GM12878 (cell line): ENCODE measurements at regions not wholly inside any gene's neighbourhood (a gene's known extent, or its start where the extent isn't known, plus 50 kb on each side); places are given as distances from the start of the nearest gene placed in this dataset.

ENCODE experiments used
- ATF7 ChIP-seq: fragments of 450-650 bp; IDR thresholded peaks from 2 replicates; pipeline ENCODE4 v1.6.1; 2016; ENCODE audit warnings: low read depth, mild to moderate bottlenecking
- BMI1 ChIP-seq: fragments of 450-650 bp; IDR thresholded peaks from 2 replicates; pipeline ENCODE4 v1.6.1; 2016; ENCODE audit warnings: mild to moderate bottlenecking, moderate library complexity, borderline replicate concordance
- CBFB ChIP-seq: IDR thresholded peaks from 2 replicates; pipeline ENCODE4 v1.6.1; 2016; ENCODE audit warnings: antibody characterized with exemption, low read depth
- CBX5 ChIP-seq: sonication (generic); IDR thresholded peaks from 2 replicates; pipeline ENCODE4 v1.6.1; 2016; ENCODE audit warnings: low read depth, moderate library complexity, mild to moderate bottlenecking, inconsistent platforms
- CEBPB ChIP-seq, 2 experiments: fragments of 150-350 bp in 1 of 2; IDR thresholded peaks; 2 replicates each; pipeline ENCODE4 v1.6.1; 2012 to 2014; ENCODE audit warnings: low read depth in 2 of 2, low read length in 2 of 2, borderline replicate concordance in 1 of 2, inconsistent platforms in 1 of 2
- EGR1 ChIP-seq, 2 experiments: IDR thresholded peaks; 1 replicate in 1 of 2; 2 replicates in 1 of 2; pipeline ENCODE4 v1.6.1; 2011 to 2012; ENCODE audit warnings: low read depth in 2 of 2, low read length in 2 of 2, borderline replicate concordance in 1 of 2, mild to moderate bottlenecking in 1 of 2, moderate library complexity in 1 of 2
- ETV6 ChIP-seq, 2 experiments: fragments of 450-650 bp in 1 of 2; IDR thresholded peaks in 1 of 2; conservative IDR thresholded peaks in 1 of 2; 2 replicates each; pipeline ENCODE4 v1.6.1; 2014; ENCODE audit warnings: antibody characterized with exemption in 1 of 2, borderline replicate concordance in 1 of 2, low read depth in 1 of 2, mild to moderate bottlenecking in 1 of 2, moderate library complexity in 1 of 2
- JUNB ChIP-seq: IDR thresholded peaks from 2 replicates; pipeline ENCODE4 v1.6.1; 2016; ENCODE audit warnings: antibody characterized with exemption, mild to moderate bottlenecking
- KLF5 ChIP-seq: fragments of 450-650 bp; IDR thresholded peaks from 2 replicates; pipeline ENCODE4 v1.6.1; 2014; ENCODE audit warnings: mild to moderate bottlenecking; ENCODE audit not compliant: partially characterized antibody
- MEF2B ChIP-seq: fragments of 450-650 bp; IDR thresholded peaks from 2 replicates; pipeline ENCODE4 v1.6.1; 2018; ENCODE audit warnings: mild to moderate bottlenecking, moderate library complexity; ENCODE audit not compliant: partially characterized antibody, poor library complexity, severe bottlenecking
- MTA2 ChIP-seq: fragments of 450-650 bp; IDR thresholded peaks from 2 replicates; pipeline ENCODE4 v1.6.1; 2016; ENCODE audit warnings: low read depth, mild to moderate bottlenecking, moderate library complexity
- MYB ChIP-seq: fragments of 150-350 bp; IDR thresholded peaks from 2 replicates; pipeline ENCODE4 v1.6.1; 2014; ENCODE audit warnings: mild to moderate bottlenecking, low read depth, low read length, borderline replicate concordance
- NFIC ChIP-seq: IDR thresholded peaks from 2 replicates; pipeline ENCODE4 v1.6.1; 2012; ENCODE audit warnings: low read depth, mild to moderate bottlenecking, inconsistent platforms, low read length, moderate library complexity
- PAX5 ChIP-seq: IDR thresholded peaks from 2 replicates; pipeline ENCODE4 v1.6.1; 2011; ENCODE audit warnings: low read depth, low read length, borderline replicate concordance
- POLR2A ChIP-seq: IDR thresholded peaks from 2 replicates; pipeline ENCODE4 v1.6.1; 2011; ENCODE audit warnings: low read depth, mild to moderate bottlenecking, low read length
- RB1 ChIP-seq: fragments of 450-650 bp; formaldehyde crosslinking; IDR thresholded peaks from 2 replicates; pipeline ENCODE4 v1.6.1; 2017; ENCODE audit warnings: mild to moderate bottlenecking, borderline replicate concordance
- RCOR1 ChIP-seq: conservative IDR thresholded peaks from 2 replicates; pipeline ENCODE4 v1.6.1; 2012; ENCODE audit warnings: low read depth, low read length, improper control_type of control experiment
- RUNX3 ChIP-seq: IDR thresholded peaks from 2 replicates; pipeline ENCODE4 v1.6.1; 2012; ENCODE audit warnings: low read length, inconsistent platforms
- SRF ChIP-seq, 2 experiments: IDR thresholded peaks; 2 replicates each; pipeline ENCODE4 v1.6.1; 2011; ENCODE audit warnings: low read depth in 2 of 2, low read length in 2 of 2, mild to moderate bottlenecking in 1 of 2, moderate library complexity in 1 of 2
- STAT1 ChIP-seq: fragments of 450-650 bp; conservative IDR thresholded peaks from 2 replicates; pipeline ENCODE4 v1.6.1; 2014; ENCODE audit warnings: antibody characterized with exemption, mild to moderate bottlenecking
- TARDBP ChIP-seq: IDR thresholded peaks from 2 replicates; pipeline ENCODE4 v1.6.1; 2016; ENCODE audit warnings: borderline replicate concordance
- TCF7 ChIP-seq: IDR thresholded peaks from 2 replicates; pipeline ENCODE4 v1.6.1; 2014; ENCODE audit warnings: antibody characterized with exemption, borderline replicate concordance
- ZBED1 ChIP-seq: IDR thresholded peaks from 2 replicates; pipeline ENCODE4 v1.6.1; 2016; ENCODE audit warnings: borderline replicate concordance
- ZNF207 ChIP-seq: fragments of 450-650 bp; IDR thresholded peaks from 2 replicates; pipeline ENCODE4 v1.6.1; 2014; ENCODE audit warnings: antibody characterized with exemption, mild to moderate bottlenecking, borderline replicate concordance
- TF ChIP-seq, protein P1 (sequence below): IDR thresholded peaks from 2 replicates; pipeline ENCODE4 v1.6.1; 2012; ENCODE audit warnings: low read length, inconsistent platforms
- TF ChIP-seq, protein P2 (sequence below): fragments of 450-650 bp; IDR thresholded peaks from 2 replicates; pipeline ENCODE4 v1.6.1; 2017; ENCODE audit warnings: mild to moderate bottlenecking, moderate library complexity

DNA sequence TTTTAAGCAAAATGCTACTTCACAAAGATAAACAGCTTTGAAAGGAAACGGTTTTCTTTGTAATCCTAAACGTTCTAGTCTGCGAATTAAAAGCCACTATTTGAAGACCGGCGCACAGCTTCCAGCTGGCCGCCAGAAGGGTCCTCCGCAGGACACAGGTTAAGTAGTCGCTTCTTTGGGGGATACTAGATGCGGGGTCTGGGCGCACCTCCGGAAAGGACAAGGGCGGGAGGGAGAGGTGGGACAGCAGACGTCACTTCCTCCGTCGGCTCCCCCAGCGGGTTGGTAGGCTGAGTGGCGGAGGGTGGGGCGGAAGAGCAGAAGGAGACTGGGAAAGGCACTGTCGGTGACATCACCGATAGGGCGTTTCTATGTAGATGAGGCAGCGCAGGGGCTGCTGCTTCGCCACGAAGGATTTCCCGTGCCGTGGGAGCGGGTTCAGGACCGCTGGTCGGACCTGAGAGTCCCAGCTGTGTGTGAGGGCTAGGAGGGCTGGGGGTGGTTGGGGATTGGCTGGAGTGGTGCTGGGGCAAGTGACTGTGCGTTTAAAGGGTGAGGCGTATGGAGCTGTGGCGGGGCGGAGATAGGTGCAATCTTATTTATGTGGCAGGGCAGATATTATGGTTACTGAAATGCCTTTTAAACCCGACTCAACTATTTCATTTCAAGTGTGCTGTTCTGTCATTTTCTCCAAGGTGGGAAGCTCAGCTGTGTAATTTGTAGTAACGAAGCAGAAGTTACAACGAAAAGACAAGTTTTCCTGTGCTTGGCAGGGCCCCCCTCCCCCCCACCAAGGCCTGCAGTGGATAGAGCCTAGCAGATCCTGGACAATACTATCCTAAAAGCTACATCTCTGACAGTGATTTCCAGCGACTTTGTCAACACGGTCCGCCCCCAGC is 158.3 kb upstream of the NOTCH2NLA start (continued):
- TF ChIP-seq RCOR1 (0 out of 2 replicates have a peak, but pooled peaks have one; percentile 25), BMI1 (peak; percentile 92), JUNB (peak; percentile 57), POLR2A (peak; percentile 78), CBFB (peak; percentile 100), CBX5 (peak; percentile 80; the same call in 1 of the 2 replicates), PAX5 (0 out of 2 replicates have a peak, but pooled peaks have one; percentile 49), TCF7 (peak; percentile 91), TARDBP (peak; percentile 99), ATF7 (peak; percentile 97), NFIC (peak; percentile 73; the same call in 1 of the 2 replicates), EGR1 (IDR thresholded peaks at IDR 0.05; ENCODE audit: borderline replicate concordance in 1 of 2, low read depth in 2 of 2, low read length in 2 of 2) (peak in 1 of 2 experiments; percentile 61; a peak in 1 of 3 replicates), STAT1 (0 out of 2 replicates have a peak, but pooled peaks have one; percentile 70), MTA2 (peak; percentile 60), SRF (IDR thresholded peaks at IDR 0.05; ENCODE audit: low read depth in 2 of 2, low read length in 2 of 2) (peak in 1 of 2 experiments; percentile 65; a peak in 2 of 4 replicates), ZBED1 (peak; percentile 100), KLF5 (peak; percentile 90), ETV6 (conservative IDR thresholded peaks at IDR 0.05 in 1 of 2, IDR thresholded peaks at IDR 0.05 in 1 of 2; ENCODE audit: borderline replicate concordance in 1 of 2, low read depth in 1 of 2) (peak in 1 of 2 experiments; percentile 77; a peak in 2 of 4 replicates), CEBPB (IDR thresholded peaks at IDR 0.05; ENCODE audit: borderline replicate concordance in 1 of 2, low read depth in 2 of 2, low read length in 2 of 2) (peak in 1 of 2 experiments; percentile 95; a peak in 1 of 4 replicates), RUNX3 (peak; percentile 73), MYB (peak; percentile 53; the same call in 1 of the 2 replicates), ZNF207 (peak; percentile 96), RB1 (peak; percentile 61; the same call in 1 of the 2 replicates), MEF2B (peak; percentile 52)
- TF ChIP-seq, protein P1, sequence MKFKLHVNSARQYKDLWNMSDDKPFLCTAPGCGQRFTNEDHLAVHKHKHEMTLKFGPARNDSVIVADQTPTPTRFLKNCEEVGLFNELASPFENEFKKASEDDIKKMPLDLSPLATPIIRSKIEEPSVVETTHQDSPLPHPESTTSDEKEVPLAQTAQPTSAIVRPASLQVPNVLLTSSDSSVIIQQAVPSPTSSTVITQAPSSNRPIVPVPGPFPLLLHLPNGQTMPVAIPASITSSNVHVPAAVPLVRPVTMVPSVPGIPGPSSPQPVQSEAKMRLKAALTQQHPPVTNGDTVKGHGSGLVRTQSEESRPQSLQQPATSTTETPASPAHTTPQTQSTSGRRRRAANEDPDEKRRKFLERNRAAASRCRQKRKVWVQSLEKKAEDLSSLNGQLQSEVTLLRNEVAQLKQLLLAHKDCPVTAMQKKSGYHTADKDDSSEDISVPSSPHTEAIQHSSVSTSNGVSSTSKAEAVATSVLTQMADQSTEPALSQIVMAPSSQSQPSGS, result peak; percentile 86
- TF ChIP-seq, protein P2, sequence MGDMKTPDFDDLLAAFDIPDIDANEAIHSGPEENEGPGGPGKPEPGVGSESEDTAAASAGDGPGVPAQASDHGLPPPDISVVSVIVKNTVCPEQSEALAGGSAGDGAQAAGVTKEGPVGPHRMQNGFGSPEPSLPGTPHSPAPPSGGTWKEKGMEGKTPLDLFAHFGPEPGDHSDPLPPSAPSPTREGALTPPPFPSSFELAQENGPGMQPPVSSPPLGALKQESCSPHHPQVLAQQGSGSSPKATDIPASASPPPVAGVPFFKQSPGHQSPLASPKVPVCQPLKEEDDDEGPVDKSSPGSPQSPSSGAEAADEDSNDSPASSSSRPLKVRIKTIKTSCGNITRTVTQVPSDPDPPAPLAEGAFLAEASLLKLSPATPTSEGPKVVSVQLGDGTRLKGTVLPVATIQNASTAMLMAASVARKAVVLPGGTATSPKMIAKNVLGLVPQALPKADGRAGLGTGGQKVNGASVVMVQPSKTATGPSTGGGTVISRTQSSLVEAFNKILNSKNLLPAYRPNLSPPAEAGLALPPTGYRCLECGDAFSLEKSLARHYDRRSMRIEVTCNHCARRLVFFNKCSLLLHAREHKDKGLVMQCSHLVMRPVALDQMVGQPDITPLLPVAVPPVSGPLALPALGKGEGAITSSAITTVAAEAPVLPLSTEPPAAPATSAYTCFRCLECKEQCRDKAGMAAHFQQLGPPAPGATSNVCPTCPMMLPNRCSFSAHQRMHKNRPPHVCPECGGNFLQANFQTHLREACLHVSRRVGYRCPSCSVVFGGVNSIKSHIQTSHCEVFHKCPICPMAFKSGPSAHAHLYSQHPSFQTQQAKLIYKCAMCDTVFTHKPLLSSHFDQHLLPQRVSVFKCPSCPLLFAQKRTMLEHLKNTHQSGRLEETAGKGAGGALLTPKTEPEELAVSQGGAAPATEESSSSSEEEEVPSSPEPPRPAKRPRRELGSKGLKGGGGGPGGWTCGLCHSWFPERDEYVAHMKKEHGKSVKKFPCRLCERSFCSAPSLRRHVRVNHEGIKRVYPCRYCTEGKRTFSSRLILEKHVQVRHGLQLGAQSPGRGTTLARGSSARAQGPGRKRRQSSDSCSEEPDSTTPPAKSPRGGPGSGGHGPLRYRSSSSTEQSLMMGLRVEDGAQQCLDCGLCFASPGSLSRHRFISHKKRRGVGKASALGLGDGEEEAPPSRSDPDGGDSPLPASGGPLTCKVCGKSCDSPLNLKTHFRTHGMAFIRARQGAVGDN, result peak; percentile 100
